Pancreas (tissue), 10 donors: ENCODE measurements at regions not wholly inside any gene's neighbourhood (a gene's known extent, or its start where the extent isn't known, plus 50 kb on each side); places are given as distances from the start of the nearest gene placed in this dataset.

Source experiments
- ATAC-seq, 4 donors: fragments of 200-7000 bp; cut with Tn5 transposase; one replicate each; pipeline versions ENCODE4 v1.8.0 to v1.9.1; 2020; ENCODE audit warnings: mild to moderate bottlenecking in 4 of 4, moderate library complexity in 4 of 4
- DNase-seq, 6 donors: peaks; one replicate each; pipeline ENCODE4 v3.0.0-alpha.2; 2020
- FAIRE-seq: peaks from 2 replicates; lab custom pipeline; 2012; peaks lifted over from hg19 to GRCh38; lab: Jason Lieb, UNC
- H3K27ac ChIP-seq, 4 donors: fragments of 200-600 bp; sonication (generic); 1 replicate in 3 of 4; 2 replicates in 1 of 4; pipeline versions ENCODE4 v1.5.0 to v1.8.0; 2020
- H3K27me3 ChIP-seq, 4 donors: fragments of 200-600 bp; one replicate each; pipeline ENCODE4 v1.8.0; 2021
- H3K36me3 ChIP-seq, 3 donors: fragments of 200-600 bp; sonication (generic) in 1 of 3; one replicate each; pipeline versions ENCODE4 v1.5.0 to v1.8.0; 2020 to 2021
- H3K4me1 ChIP-seq, 3 donors: fragments of 200-600 bp; one replicate each; pipeline ENCODE4 v1.8.0; 2021
- H3K4me3 ChIP-seq, 4 donors: fragments of 200-600 bp; sonication (generic) in 2 of 4; one replicate each; pipeline versions ENCODE4 v1.5.0 to v1.8.0; 2020 to 2021
- H3K9me3 ChIP-seq, 4 donors: fragments of 200-600 bp; one replicate each; pipeline ENCODE4 v1.8.0; 2021
- WGBS, 2 donors: extraction: QIAGEN DNeasy Blood & Tissue Kit; methylation state at CpG; one replicate each; pipeline ENCODE4 v1.1.7; 2013; 5-methylcytosine and 5-hydroxymethylcytosine counted together
- intact Hi-C, 3 donors: fragments of 100-400 bp; cut with DNase I; formaldehyde crosslinking; loops; one replicate each; pipeline versions ENCODE4 v1.11.1 to v1.14.2; 2022
- TF ChIP-seq, protein P1 (sequence below), 4 donors: fragments of 200-600 bp; sonication (generic) in 3 of 4; IDR thresholded peaks; one replicate each; pipeline versions ENCODE4 v1.5.0 to v1.8.0; 2021; ENCODE audit warnings: antibody characterized with exemption in 4 of 4
- donor health status: healthy with polysubstance abuse.
- donor health status: DM: no; HTN: no; CAD: no; lungs with moderate emphysema.
- donor health status: DM: no; HTN: no; CAD: no.
- donor health status: control.
- donor health status: control.
- donor health status: Bipolar disorder and iron deficiency.
- donor health status: DM: yes; HTN: yes; CAD: no.
- donor health status: DM: no; HTN: no; CAD: no.
- donor health status: DM: no; HTN: no; CAD: no.
- donor health status: DM: yes; HTN: yes; CAD: no.

GRCh38 chr5:156191547-156191946 lies 135.4 kb upstream of the SGCD start:
- Histone ChIP-seq H3K27me3 (no peaks in the 10 kb centered on the region), H3K9me3 (no peaks in the 10 kb centered on the region), H3K36me3 (no peaks in the 10 kb centered on the region), H3K27ac (no peak overlapping the region), H3K4me3 (no peak overlapping the region), H3K4me1 (no peaks in the 10 kb centered on the region)
- WGBS, 2 donors = 28 to 33% methylated on average over 1 of the region's 1 CpG
- no peak for DNase-seq
- intact Hi-C loops = no loop called here
- FAIRE-seq = no peak
- ATAC-seq = no peak
- TF ChIP-seq, protein P1, sequence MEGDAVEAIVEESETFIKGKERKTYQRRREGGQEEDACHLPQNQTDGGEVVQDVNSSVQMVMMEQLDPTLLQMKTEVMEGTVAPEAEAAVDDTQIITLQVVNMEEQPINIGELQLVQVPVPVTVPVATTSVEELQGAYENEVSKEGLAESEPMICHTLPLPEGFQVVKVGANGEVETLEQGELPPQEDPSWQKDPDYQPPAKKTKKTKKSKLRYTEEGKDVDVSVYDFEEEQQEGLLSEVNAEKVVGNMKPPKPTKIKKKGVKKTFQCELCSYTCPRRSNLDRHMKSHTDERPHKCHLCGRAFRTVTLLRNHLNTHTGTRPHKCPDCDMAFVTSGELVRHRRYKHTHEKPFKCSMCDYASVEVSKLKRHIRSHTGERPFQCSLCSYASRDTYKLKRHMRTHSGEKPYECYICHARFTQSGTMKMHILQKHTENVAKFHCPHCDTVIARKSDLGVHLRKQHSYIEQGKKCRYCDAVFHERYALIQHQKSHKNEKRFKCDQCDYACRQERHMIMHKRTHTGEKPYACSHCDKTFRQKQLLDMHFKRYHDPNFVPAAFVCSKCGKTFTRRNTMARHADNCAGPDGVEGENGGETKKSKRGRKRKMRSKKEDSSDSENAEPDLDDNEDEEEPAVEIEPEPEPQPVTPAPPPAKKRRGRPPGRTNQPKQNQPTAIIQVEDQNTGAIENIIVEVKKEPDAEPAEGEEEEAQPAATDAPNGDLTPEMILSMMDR (IDR thresholded peaks at IDR 0.05) = no peak

DNA sequence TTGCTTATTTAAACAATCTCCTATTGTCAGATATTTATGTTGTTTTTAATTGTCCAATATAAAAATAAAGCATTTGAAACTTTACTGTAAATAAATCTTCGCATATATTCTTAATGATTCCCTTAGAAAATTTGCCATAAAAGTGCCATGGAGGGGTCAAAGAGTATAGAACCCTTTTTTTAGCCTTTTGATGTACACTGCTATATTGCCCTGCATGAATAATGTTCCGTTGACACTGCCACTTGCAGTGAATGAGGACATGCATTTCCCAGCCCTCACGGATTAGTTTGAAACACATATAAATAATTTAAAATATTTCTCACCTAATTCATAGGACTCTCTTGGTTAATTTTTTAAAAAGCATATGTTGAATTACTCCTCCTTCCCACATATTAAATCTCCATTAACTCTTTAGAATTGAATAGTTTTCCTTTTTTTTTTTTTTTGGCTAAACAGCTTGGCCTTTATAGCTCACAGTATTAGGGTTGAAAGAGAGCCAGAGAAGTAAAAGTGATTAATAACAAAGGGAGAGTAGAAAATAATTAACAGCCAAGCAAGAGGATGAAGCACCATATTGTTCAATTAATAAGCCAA lies 129.8 kb upstream of the SGCD start:
- no peaks in the 10 kb centered on the region for H3K4me1 ChIP-seq
- H3K27me3 ChIP-seq = no peaks in the 10 kb centered on the region
- no peaks in the 10 kb centered on the region for H3K9me3 ChIP-seq
- intact Hi-C loops = no loop called here
- no peak overlapping the region for H3K4me3 ChIP-seq
- WGBS, 2 donors = 54 to 64% methylated on average over 3 of the region's 3 CpGs
- no peak overlapping the region for H3K27ac ChIP-seq
- no peak for FAIRE-seq
- no peak for DNase-seq
- no peaks in the 10 kb centered on the region for H3K36me3 ChIP-seq
- no peak for ATAC-seq
- TF ChIP-seq, protein P1 (IDR thresholded peaks at IDR 0.05) = no peak

- DNase-seq (no peak), FAIRE-seq (no peak), ATAC-seq (no peak)
- no peaks in the 10 kb centered on the region for H3K9me3 ChIP-seq
- TF ChIP-seq, protein P1 (IDR thresholded peaks at IDR 0.05) = no peak
- no peaks in the 10 kb centered on the region for H3K4me1 ChIP-seq
- H3K27ac ChIP-seq = no peak overlapping the region
- H3K4me3 ChIP-seq = no peak overlapping the region
- intact Hi-C loops = no loop called here
- no peaks in the 10 kb centered on the region for H3K36me3 ChIP-seq
- 83 to 96% methylated on average over 1 of the region's 1 CpG for WGBS, 2 donors
- no peaks in the 10 kb centered on the region for H3K27me3 ChIP-seq
Measured at GRCh38 chr5:156199045-156199444, 127.9 kb upstream of the SGCD start.

- intact Hi-C loops = no loop called here
- Histone ChIP-seq H3K4me1 (no peaks in the 10 kb centered on the region), H3K36me3 (no peaks in the 10 kb centered on the region), H3K27ac (no peak overlapping the region), H3K27me3 (no peaks in the 10 kb centered on the region), H3K9me3 (no peaks in the 10 kb centered on the region), H3K4me3 (no peak overlapping the region)
- ATAC-seq (no peak), FAIRE-seq (no peak), DNase-seq (no peak)
- WGBS, 2 donors = 62 to 65% methylated on average over 8 of the region's 8 CpGs
- TF ChIP-seq, protein P1 (IDR thresholded peaks at IDR 0.05) = no peak
Measured at GRCh38 chr5:156200938-156201787, 125.8 kb upstream of the SGCD start.
